Common myeloid progenitor, CD34-positive (primary cell): ENCODE measurements at regions not wholly inside any gene's neighbourhood (a gene's known extent, or its start where the extent isn't known, plus 50 kb on each side); places are given as distances from the start of the nearest gene placed in this dataset.

Experiments used
- CTCF ChIA-PET: fragments of 350-600 bp; sonication (Branson Sonifier 250); formaldehyde crosslinking; loops from one replicate; lab custom pipeline; 2021; ENCODE audit warnings: antibody characterized with exemption; lab: Charles Lee
- POLR2A ChIA-PET: fragments of 350-600 bp; sonication (Branson Sonifier 250); formaldehyde crosslinking; loops from one replicate; lab custom pipeline; 2021; ENCODE audit warnings: antibody characterized with exemption; lab: Charles Lee
- DNase-seq, 3 donors: peaks; one replicate each; pipeline versions ENCODE4 v3.0.0 to v3.0.0-alpha.2; 2013
- H3K27ac ChIP-seq, 2 experiments: 1 replicate in 1 of 2; 2 replicates in 1 of 2; pipeline ENCODE4 v1.7.0; 2013; ENCODE audit warnings: inconsistent platforms in 2 of 2, low read length in 2 of 2, mild to moderate bottlenecking in 2 of 2, low read depth in 1 of 2, moderate library complexity in 1 of 2; ENCODE audit not compliant: severe bottlenecking in 2 of 2, insufficient read depth in 1 of 2, poor library complexity in 1 of 2
- H3K27me3 ChIP-seq, 5 experiments: replicated peaks in 2 of 5; 1 replicate in 3 of 5; 2 replicates in 2 of 5; pipeline versions ENCODE4 v1.6.1 to v1.7.0; 2013; ENCODE audit warnings: low read length in 4 of 5, mild to moderate bottlenecking in 2 of 5, moderate library complexity in 2 of 5, inconsistent platforms in 1 of 5; ENCODE audit not compliant: insufficient read depth in 5 of 5, control insufficient read depth in 4 of 5
- H3K36me3 ChIP-seq, 4 experiments: 1 replicate in 2 of 4; 2 replicates in 2 of 4; pipeline versions ENCODE4 v1.6.1 to v1.7.0; 2013; ENCODE audit warnings: low read length in 3 of 4, control low read depth in 1 of 4, mild to moderate bottlenecking in 1 of 4; ENCODE audit not compliant: control insufficient read depth in 4 of 4, insufficient read depth in 4 of 4
- H3K4me1 ChIP-seq, 4 experiments: 1 replicate in 3 of 4; 2 replicates in 1 of 4; pipeline versions ENCODE4 v1.6.1 to v1.7.1; 2013; ENCODE audit warnings: low read length in 3 of 4, mild to moderate bottlenecking in 3 of 4, control low read depth in 1 of 4, inconsistent platforms in 1 of 4, moderate library complexity in 1 of 4; ENCODE audit not compliant: control insufficient read depth in 4 of 4, insufficient read depth in 4 of 4; ENCODE audit errors: control extremely low read depth in 1 of 4
- H3K4me3 ChIP-seq, 7 experiments: 1 replicate in 4 of 7; 2 replicates in 3 of 7; pipeline versions ENCODE4 v1.5.1 to v1.7.0; 2013; ENCODE audit warnings: mild to moderate bottlenecking in 7 of 7, low read length in 6 of 7, moderate library complexity in 6 of 7, inconsistent platforms in 2 of 7, low read depth in 2 of 7, control low read depth in 1 of 7; ENCODE audit not compliant: insufficient read depth in 4 of 7, control insufficient read depth in 1 of 7; ENCODE audit errors: extremely low read depth in 1 of 7
- H3K9me3 ChIP-seq, 5 experiments: 1 replicate in 4 of 5; 2 replicates in 1 of 5; pipeline versions ENCODE4 v1.6.1 to v1.7.1; 2013; ENCODE audit warnings: low read length in 4 of 5, mild to moderate bottlenecking in 2 of 5, inconsistent platforms in 1 of 5, low read depth in 1 of 5, moderate library complexity in 1 of 5; ENCODE audit not compliant: control insufficient read depth in 4 of 5, insufficient read depth in 2 of 5; ENCODE audit errors: control extremely low read depth in 1 of 5
- WGBS: methylation state at CpG from one replicate; pipeline ENCODE4 v1.1.5; 2013; ENCODE audit not compliant: insufficient coverage; 5-methylcytosine and 5-hydroxymethylcytosine counted together

GRCh38 chr10:128693493-128694131 lies 567.4 kb upstream of the MKI67 start:
- 69% methylated on average over 10 of the region's 11 CpGs for WGBS
- H3K4me1 ChIP-seq: no peaks in the 10 kb centered on the region

GRCh38 chr10:128694168-128694850 lies 568.1 kb upstream of the MKI67 start:
- POLR2A ChIA-PET: no interaction called here
- H3K27ac ChIP-seq: no peak overlapping the region
- peaks cover 0 to 57% (median 4%) of the 10 kb centered on the region in 5 experiments for H3K27me3 ChIP-seq
- no peaks in the 10 kb centered on the region for H3K9me3 ChIP-seq
- WGBS: 93% methylated on average over 23 of the region's 24 CpGs
- CTCF ChIA-PET: no interaction called here
- H3K36me3 ChIP-seq: no peaks in the 10 kb centered on the region
- no peaks in the 10 kb centered on the region for H3K4me1 ChIP-seq
- DNase-seq: no peak
- H3K4me3 ChIP-seq: no peak overlapping the region

More at GRCh38 chr10:128693493-128694131, 567.4 kb upstream of the MKI67 start:
- Histone ChIP-seq H3K36me3 (no peaks in the 10 kb centered on the region), H3K9me3 (no peaks in the 10 kb centered on the region), H3K27ac (no peak overlapping the region), H3K27me3 (peaks cover 0 to 55% (median 4%) of the 10 kb centered on the region in 5 experiments), H3K4me3 (no peak overlapping the region)
- ChIA-PET POLR2A (no interaction called here), CTCF (no interaction called here)
- no peak for DNase-seq

DNA sequence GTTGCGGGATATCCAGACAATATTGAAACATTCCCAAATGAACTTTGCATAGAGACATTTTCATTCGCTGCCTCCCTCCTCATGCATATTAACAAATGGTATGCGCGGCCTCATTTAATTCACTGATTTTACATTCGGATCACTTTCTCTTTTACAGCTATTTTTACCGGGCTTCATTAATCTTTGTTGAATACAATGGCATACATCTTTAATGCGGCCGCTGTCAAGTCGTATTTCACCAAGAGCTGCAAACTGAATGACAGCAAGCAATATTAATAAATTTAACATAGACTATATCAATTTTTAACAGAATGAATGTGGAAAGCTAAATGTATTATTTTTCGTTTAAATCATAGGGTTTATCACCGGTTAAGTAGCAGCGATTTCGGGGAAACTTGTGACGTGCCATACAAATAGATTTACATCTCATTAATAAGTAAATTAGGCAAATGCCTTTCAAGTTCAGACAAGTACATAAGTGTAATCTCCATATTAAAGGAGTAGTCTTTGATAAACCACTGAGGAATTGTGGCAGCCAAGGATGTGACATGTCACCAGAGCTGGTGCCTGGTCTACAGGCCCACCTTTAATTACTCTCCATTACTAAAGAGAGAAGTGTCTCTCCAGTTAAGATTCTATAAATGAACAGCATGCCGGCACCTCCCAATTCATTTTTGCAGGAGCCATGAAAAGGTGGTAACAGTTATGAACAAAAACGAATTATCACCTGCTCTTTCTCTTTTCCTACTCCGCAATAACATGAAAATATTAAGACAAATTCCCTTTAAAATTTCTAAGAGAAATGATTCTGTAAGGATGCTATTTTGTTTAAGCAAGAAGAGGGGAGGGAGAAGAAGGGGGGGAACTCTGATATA lies 568.9 kb upstream of the MKI67 start:
- H3K4me3 ChIP-seq: no peak overlapping the region
- H3K9me3 ChIP-seq: no peaks in the 10 kb centered on the region
- H3K36me3 ChIP-seq: no peaks in the 10 kb centered on the region
- peaks cover 0 to 54% (median 4%) of the 10 kb centered on the region in 5 experiments for H3K27me3 ChIP-seq
- no peaks in the 10 kb centered on the region for H3K4me1 ChIP-seq
- H3K27ac ChIP-seq: no peak overlapping the region
- DNase-seq: no peak
- WGBS: 100% methylated on average over 6 of the region's 17 CpGs
- CTCF ChIA-PET: no interaction called here
- POLR2A ChIA-PET: no interaction called here

- Histone ChIP-seq H3K36me3 (no peaks in the 10 kb centered on the region), H3K27me3 (peaks cover 0 to 49% (median 1%) of the 10 kb centered on the region in 5 experiments), H3K27ac (no peak overlapping the region), H3K4me1 (no peaks in the 10 kb centered on the region), H3K9me3 (no peaks in the 10 kb centered on the region), H3K4me3 (no peak overlapping the region)
- ChIA-PET CTCF (no interaction called here), POLR2A (no interaction called here)
- WGBS: 82% methylated on average over 9 of the region's 10 CpGs
- no peak for DNase-seq
These were observed 569.7 kb upstream of the MKI67 start for GRCh38 chr10:128695931-128696330.

GRCh38 chr10:128697437-128697836 lies 571.2 kb upstream of the MKI67 start:
- Histone ChIP-seq H3K27me3 (peaks cover 0 to 49% (median 0%) of the 10 kb centered on the region in 5 experiments), H3K4me1 (no peaks in the 10 kb centered on the region), H3K36me3 (no peaks in the 10 kb centered on the region), H3K27ac (no peak overlapping the region), H3K4me3 (no peak overlapping the region), H3K9me3 (no peaks in the 10 kb centered on the region)
- ChIA-PET POLR2A (no interaction called here), CTCF (no interaction called here)
- WGBS: 89% methylated on average over 4 of the region's 8 CpGs
- DNase-seq: no peak

DNA sequence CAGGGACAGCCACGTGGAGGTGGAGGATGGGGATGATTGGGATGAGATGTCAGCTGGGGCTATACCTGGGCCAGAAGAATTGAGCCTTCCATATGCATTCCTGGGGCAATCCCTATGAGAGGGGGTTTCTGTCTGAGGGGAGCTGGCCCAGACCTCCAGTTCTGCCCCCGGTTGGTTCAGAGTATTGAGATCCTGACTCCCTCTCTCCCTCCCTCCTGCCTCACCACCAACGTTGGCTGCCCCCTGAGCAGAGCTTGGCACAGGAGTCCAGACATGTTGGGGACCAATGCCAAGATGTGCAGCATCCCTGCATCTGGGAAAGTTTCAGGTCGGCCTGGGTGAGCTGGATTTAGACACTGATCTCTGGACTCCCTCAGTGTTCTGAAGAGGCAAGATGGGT lies 575.2 kb upstream of the MKI67 start:
- H3K27me3 ChIP-seq: peaks cover 0 to 39% (median 0%) of the 10 kb centered on the region in 5 experiments
- H3K4me3 ChIP-seq: no peak overlapping the region
- POLR2A ChIA-PET: no interaction called here
- H3K9me3 ChIP-seq: no peaks in the 10 kb centered on the region
- no peaks in the 10 kb centered on the region for H3K36me3 ChIP-seq
- no peak overlapping the region for H3K27ac ChIP-seq
- 70% methylated on average over 4 of the region's 4 CpGs for WGBS
- H3K4me1 ChIP-seq: no peaks in the 10 kb centered on the region
- DNase-seq: no peak
- CTCF ChIA-PET: no interaction called here

DNA sequence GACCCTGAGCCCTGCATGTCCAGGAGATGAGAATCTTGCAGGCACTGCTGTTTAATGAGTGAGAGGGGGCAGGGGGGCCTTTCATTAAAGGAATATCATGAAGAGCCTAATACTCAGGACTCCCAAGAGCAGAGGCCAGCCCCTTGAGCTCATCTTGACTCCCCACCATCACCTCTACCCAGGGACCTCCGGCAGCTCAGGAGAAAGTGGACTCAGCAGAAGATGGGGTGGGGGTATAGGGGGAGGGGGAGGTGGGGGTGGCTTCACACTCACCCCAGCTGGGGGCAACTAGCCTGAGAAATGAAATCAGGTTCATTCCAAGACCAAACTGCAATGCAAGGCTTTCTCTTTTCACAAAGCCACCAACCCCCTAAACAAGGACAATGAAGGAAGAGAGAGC lies 575.6 kb upstream of the MKI67 start:
- POLR2A ChIA-PET: no interaction called here
- no CpG with 5 or more reads among the region's 1 CpG for WGBS
- no peak overlapping the region for H3K4me3 ChIP-seq
- H3K27me3 ChIP-seq: peaks cover 0 to 38% (median 2%) of the 10 kb centered on the region in 5 experiments
- no peak for DNase-seq
- CTCF ChIA-PET: no interaction called here
- no peaks in the 10 kb centered on the region for H3K4me1 ChIP-seq
- H3K9me3 ChIP-seq: no peaks in the 10 kb centered on the region
- no peak overlapping the region for H3K27ac ChIP-seq
- no peaks in the 10 kb centered on the region for H3K36me3 ChIP-seq
